22Rv1 (cell line): ENCODE measurements at regions not wholly inside any gene's neighbourhood (a gene's known extent, or its start where the extent isn't known, plus 50 kb on each side); places are given as distances from the start of the nearest gene placed in this dataset.

ENCODE experiments used
- H3K27ac ChIP-seq: fragments of 450-650 bp; 2 replicates; pipeline ENCODE4 v1.5.1; 2017
- ZFX ChIP-seq: fragments of 450-650 bp; IDR thresholded peaks from 2 replicates; pipeline ENCODE4 v1.6.1; 2017; ENCODE audit warnings: antibody characterized with exemption, borderline replicate concordance
- TF ChIP-seq, protein P1 (sequence below): fragments of 450-650 bp; IDR thresholded peaks from 2 replicates; pipeline ENCODE4 v1.5.1; 2017; ENCODE audit warnings: mild to moderate bottlenecking

DNA sequence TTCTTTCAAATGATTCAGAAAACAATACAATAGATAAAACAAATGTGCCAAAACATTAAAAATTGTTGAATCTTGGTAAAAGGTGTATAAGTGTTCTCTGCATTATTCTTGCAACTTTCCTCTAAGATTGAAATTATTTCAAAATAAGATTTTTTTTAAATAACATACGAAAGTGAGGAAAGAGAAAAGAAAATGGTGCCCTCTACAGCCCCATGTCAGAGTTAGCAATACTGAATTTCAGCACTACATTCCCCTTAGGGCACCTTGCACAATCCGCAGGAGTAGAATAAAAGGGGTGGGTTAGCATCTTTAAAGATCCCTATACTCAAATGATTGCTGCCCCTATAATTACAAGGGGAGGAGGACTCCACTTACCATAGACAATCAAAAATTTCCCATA is 433.7 kb downstream of the BCL11A start:
- TF ChIP-seq, protein P1, sequence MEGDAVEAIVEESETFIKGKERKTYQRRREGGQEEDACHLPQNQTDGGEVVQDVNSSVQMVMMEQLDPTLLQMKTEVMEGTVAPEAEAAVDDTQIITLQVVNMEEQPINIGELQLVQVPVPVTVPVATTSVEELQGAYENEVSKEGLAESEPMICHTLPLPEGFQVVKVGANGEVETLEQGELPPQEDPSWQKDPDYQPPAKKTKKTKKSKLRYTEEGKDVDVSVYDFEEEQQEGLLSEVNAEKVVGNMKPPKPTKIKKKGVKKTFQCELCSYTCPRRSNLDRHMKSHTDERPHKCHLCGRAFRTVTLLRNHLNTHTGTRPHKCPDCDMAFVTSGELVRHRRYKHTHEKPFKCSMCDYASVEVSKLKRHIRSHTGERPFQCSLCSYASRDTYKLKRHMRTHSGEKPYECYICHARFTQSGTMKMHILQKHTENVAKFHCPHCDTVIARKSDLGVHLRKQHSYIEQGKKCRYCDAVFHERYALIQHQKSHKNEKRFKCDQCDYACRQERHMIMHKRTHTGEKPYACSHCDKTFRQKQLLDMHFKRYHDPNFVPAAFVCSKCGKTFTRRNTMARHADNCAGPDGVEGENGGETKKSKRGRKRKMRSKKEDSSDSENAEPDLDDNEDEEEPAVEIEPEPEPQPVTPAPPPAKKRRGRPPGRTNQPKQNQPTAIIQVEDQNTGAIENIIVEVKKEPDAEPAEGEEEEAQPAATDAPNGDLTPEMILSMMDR = no peak
- no peak for TF ChIP-seq ZFX
- H3K27ac ChIP-seq = no peak overlapping the region

DNA sequence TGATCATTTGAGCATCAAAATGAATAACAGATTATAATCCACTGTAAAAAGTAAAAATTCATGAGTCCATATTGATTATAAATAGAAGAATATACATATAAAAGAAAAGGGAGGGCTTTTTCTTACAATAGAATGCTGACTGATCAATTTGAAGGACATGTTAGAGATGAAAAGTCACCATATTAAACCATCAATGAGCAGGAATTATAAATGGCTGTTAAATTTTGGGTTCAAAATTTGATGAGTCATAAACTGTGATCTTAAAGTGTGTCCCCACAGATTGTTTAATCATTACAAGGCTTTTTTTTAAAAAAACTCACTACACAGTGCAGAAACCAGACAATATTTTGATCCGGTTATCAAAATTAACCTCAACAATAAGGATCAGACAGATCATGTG is 434.5 kb downstream of the BCL11A start:
- H3K27ac ChIP-seq = no peak overlapping the region
- TF ChIP-seq ZFX = no peak
- TF ChIP-seq, protein P1 = no peak

DNA sequence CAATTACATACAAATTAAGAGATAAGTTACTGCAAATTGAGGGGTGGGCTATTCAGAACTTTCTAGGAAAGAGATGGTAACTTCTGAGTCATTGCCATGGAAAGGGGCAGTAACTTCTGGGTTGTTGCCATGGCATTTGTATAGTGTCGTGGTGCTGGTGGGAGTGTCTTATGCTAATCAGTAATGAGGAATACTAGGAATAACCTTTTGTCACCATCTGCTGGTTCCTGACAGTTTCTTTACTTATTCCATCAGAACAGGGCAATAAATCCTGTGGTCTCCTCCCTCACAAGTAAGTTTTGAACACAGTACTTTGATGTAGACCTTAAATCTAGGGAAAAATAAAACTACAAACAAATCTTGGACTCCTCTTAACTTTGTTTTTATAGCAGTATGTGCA is 435.4 kb downstream of the BCL11A start:
- no peak overlapping the region for H3K27ac ChIP-seq
- TF ChIP-seq, protein P1 = no peak
- no peak for TF ChIP-seq ZFX

DNA sequence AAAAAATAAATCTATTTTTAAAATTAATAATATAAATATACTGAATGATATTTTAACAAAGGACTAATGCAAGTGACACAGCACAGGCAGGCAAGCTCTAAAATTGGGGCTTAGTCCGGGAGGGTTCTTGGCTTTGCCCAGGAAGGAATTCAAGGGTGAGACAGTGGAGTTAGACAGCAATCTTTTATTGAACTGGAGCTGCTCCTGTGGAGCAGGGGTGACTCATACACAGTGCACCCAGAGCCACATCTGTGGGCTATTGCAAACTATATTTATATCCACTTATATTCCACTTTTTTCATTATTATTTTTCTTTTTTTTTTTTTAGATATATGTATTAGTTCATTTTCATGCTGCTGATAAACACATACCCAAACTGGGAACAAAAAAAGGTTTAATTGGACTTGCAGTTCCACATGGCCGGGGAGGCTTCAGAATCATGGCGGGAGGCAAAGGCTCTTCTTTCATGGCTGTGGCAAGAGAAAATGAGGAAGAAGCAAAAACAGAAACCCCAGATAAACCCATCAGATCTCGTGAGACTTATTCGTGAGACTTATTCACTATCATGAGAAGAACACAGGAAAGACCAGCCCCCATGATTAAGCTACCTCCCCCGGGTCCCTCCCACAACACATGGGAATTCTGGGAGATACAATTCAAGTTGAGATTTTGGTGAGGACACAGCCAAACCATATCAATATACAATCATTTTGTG is 437.1 kb downstream of the BCL11A start:
- TF ChIP-seq ZFX = no peak
- TF ChIP-seq, protein P1 = no peak
- no peak overlapping the region for H3K27ac ChIP-seq

DNA sequence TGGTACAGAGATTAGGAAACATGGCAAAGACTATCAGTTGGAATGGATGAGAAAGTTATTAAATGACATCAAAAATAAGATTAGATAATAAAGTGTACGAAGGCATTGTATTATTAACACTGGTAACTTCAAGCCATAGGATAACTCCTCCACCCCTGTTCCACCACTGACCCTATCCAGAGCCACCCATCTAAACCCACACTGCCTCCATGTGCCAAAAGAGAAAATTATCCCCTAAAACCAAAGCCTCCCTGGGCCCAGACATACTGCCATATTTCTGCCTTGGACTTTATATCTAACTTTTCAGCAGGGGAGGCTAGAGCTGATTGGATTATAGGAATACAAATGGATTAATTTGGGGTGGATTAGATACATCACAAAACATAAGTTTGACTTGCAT is 443.7 kb downstream of the BCL11A start:
- TF ChIP-seq ZFX = no peak
- TF ChIP-seq, protein P1 = no peak
- H3K27ac ChIP-seq = no peak overlapping the region

DNA sequence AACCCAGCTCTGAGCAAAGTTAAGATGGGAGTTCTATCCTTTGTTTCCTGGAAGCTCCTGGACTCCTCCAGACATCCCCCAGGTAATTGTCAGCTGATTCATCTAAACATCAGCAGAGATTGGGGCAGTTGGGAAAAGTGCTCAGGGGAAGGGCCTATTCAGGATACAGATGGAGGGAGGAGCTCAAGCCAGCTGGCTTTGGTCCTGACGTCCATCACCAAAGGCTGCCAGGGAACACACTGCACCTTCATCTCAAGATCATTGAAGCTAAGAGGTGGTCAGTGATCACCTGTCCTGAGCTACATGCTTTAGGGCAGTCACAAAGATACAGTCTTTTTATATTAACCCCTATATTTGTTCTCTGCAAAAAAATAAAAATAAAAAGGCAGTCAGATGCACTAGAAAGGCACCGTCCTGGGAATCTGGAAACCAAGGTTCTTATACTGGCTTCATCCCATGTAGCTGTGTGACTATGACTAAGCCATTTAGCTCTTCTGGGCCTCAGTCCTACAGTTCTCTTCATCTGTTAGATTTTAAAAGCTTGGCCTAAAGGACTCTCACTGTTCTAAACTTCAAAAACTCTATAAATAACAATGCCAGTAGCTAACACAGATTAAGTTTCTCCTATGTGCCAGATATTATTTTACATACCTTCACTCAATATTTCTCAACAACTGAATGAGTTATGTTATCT is 446.5 kb downstream of the BCL11A start:
- no peak for TF ChIP-seq ZFX
- TF ChIP-seq, protein P1 = no peak

DNA sequence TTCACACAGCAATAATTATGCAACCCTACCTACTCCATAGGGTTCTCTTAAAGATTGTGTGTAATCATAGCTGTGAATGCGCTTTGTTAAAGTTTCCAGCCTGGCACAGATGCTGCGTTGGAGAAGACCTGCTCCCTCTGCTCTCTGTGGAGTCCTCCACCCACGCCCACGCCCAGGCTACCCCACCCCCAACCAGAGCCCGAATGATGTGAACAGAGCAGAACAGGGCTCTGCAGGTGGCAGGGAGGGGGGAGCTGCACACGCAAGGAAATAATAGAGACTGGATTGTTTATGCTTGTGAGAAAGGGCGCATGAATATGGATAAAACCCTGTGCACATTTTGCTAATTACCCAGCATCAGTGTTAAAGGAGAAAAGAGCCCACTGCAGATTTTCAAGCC is 447.5 kb downstream of the BCL11A start:
- TF ChIP-seq ZFX = no peak
- TF ChIP-seq, protein P1 = no peak
- no peak overlapping the region for H3K27ac ChIP-seq

More for the DNA sequence above, 446.5 kb downstream of the BCL11A start:
- no peak overlapping the region for H3K27ac ChIP-seq
